Caco-2 (cell line): ENCODE measurements at regions not wholly inside any gene's neighbourhood (a gene's known extent, or its start where the extent isn't known, plus 50 kb on each side); places are given as distances from the start of the nearest gene placed in this dataset.

Experiments used
- BruUV-seq: library from RNA; stranded (reverse); fragments of 400-500 nt; replicated peaks from 2 replicates; lab custom pipeline; 2021; lab: Mats Ljungman, UMichigan
- CTCF ChIA-PET: fragments of 300-600 bp; sonication (Branson Sonifier 250); formaldehyde crosslinking; loops from one replicate; lab custom pipeline; 2022; ENCODE audit warnings: antibody characterized with exemption; lab: Charles Lee
- POLR2A ChIA-PET: fragments of 300-600 bp; sonication (Branson Sonifier 250); formaldehyde crosslinking; loops from one replicate; lab custom pipeline; 2022; ENCODE audit warnings: antibody characterized with exemption; lab: Charles Lee
- DNase-seq, 2 experiments: peaks; one replicate each; pipeline versions ENCODE4 v3.0.0 to v3.0.0-alpha.2; 2020 to 2022
- H3K27me3 ChIP-seq: replicated peaks from 2 replicates; pipeline ENCODE4 v1.6.0; 2011; ENCODE audit warnings: low read length; ENCODE audit not compliant: control insufficient read depth, insufficient read depth
- H3K36me3 ChIP-seq: 2 replicates; pipeline ENCODE4 v1.5.1; 2011; ENCODE audit warnings: low read length; ENCODE audit not compliant: control insufficient read depth, insufficient read depth
- H3K4me1 ChIP-seq: fragments of 250-450 bp; sonication (Bioruptor Pico); 2 replicates; pipeline ENCODE4 v1.5.1; 2020; ENCODE audit warnings: mild to moderate bottlenecking
- H3K4me3 ChIP-seq: 2 replicates; pipeline ENCODE4 v1.5.1; 2011; ENCODE audit warnings: low read depth, mild to moderate bottlenecking, control low read depth, low read length
- H3K9me3 ChIP-seq: fragments of 250-450 bp; sonication (Bioruptor Pico); 2 replicates; pipeline ENCODE4 v1.5.1; 2020; ENCODE audit warnings: mild to moderate bottlenecking, moderate library complexity
- H3K27ac Mint-ChIP-seq: one replicate; pipeline ENCODE4 v1.8.0; 2022; ENCODE audit warnings: mixed read lengths; ENCODE audit not compliant: unreplicated experiment
- H3K27me3 Mint-ChIP-seq: one replicate; pipeline ENCODE4 v1.8.0; 2022; ENCODE audit warnings: mixed read lengths; ENCODE audit not compliant: insufficient read depth, unreplicated experiment
- H3K36me3 Mint-ChIP-seq: one replicate; pipeline ENCODE4 v1.8.0; 2022; ENCODE audit warnings: mild to moderate bottlenecking, mixed read lengths; ENCODE audit not compliant: insufficient read depth, unreplicated experiment
- H3K4me1 Mint-ChIP-seq: one replicate; pipeline ENCODE4 v1.8.0; 2022; ENCODE audit warnings: low read depth, mixed read lengths; ENCODE audit not compliant: unreplicated experiment
- H3K4me3 Mint-ChIP-seq: one replicate; pipeline ENCODE4 v1.8.0; 2022; ENCODE audit warnings: mild to moderate bottlenecking, moderate library complexity, mixed read lengths; ENCODE audit not compliant: unreplicated experiment
- H3K9me3 Mint-ChIP-seq: one replicate; pipeline ENCODE4 v1.8.0; 2022; ENCODE audit warnings: mixed read lengths; ENCODE audit not compliant: unreplicated experiment
- CTCF ChIP-seq, 2 experiments: fragments of 200-600 bp in 1 of 2; IDR thresholded peaks; 1 replicate in 1 of 2; 2 replicates in 1 of 2; pipeline versions ENCODE4 v1.5.1 to v1.8.0; 2011 to 2022; ENCODE audit warnings: antibody characterized with exemption in 1 of 2, control low read depth in 1 of 2, inconsistent platforms in 1 of 2, low read depth in 1 of 2, low read length in 1 of 2, mild to moderate bottlenecking in 1 of 2, moderate library complexity in 1 of 2; ENCODE audit not compliant: insufficient read depth in 1 of 2, severe bottlenecking in 1 of 2, unreplicated experiment in 1 of 2
- intact Hi-C: fragments of 100-400 bp; cut with micrococcal nuclease; formaldehyde crosslinking; loops from one replicate; pipeline ENCODE4 v1.10.0; 2022; ENCODE audit not compliant: unreplicated experiment

- no TSS peak for BruUV-seq
- POLR2A ChIA-PET, result no interaction called here
- intact Hi-C loops, result no loop called here
- DNase-seq, result no peak
- Histone ChIP-seq H3K4me3 (no peak overlapping the region), H3K9me3 (no peaks in the 10 kb centered on the region), H3K27me3 (no peaks in the 10 kb centered on the region), H3K36me3 (no peaks in the 10 kb centered on the region), H3K4me1 (no peaks in the 10 kb centered on the region)
- no peaks in the 10 kb centered on the region for H3K4me1 Mint-ChIP-seq
- no peaks in the 10 kb centered on the region for H3K36me3 Mint-ChIP-seq
- no peak overlapping the region for H3K4me3 Mint-ChIP-seq
- H3K27me3 Mint-ChIP-seq, result peaks cover 8% of the 10 kb centered on the region
- TF ChIP-seq CTCF (IDR thresholded peaks at IDR 0.05; ENCODE audit: insufficient read depth in 1 of 2, low read depth in 1 of 2, low read length in 1 of 2, severe bottlenecking in 1 of 2, unreplicated experiment in 1 of 2), result no peak
- H3K9me3 Mint-ChIP-seq, result no peaks in the 10 kb centered on the region
- no peak overlapping the region for H3K27ac Mint-ChIP-seq
- CTCF ChIA-PET, result no interaction called here
Observed at GRCh38 chr7:19290968-19291367, 145.7 kb upstream of the FERD3L start.

GRCh38 chr7:19290066-19290465 lies 144.8 kb upstream of the FERD3L start:
- DNase-seq, result no peak
- Histone ChIP-seq H3K9me3 (no peaks in the 10 kb centered on the region), H3K4me1 (no peaks in the 10 kb centered on the region), H3K36me3 (no peaks in the 10 kb centered on the region), H3K27me3 (no peaks in the 10 kb centered on the region), H3K4me3 (no peak overlapping the region)
- Mint-ChIP-seq H3K27me3 (peaks cover 8% of the 10 kb centered on the region), H3K4me1 (no peaks in the 10 kb centered on the region), H3K27ac (no peak overlapping the region), H3K4me3 (no peak overlapping the region), H3K9me3 (no peaks in the 10 kb centered on the region), H3K36me3 (no peaks in the 10 kb centered on the region)
- ChIA-PET POLR2A (no interaction called here), CTCF (no interaction called here)
- no peak for TF ChIP-seq CTCF (IDR thresholded peaks at IDR 0.05; ENCODE audit: insufficient read depth in 1 of 2, low read depth in 1 of 2, low read length in 1 of 2, severe bottlenecking in 1 of 2, unreplicated experiment in 1 of 2)
- BruUV-seq, result no TSS peak
- intact Hi-C loops, result no loop called here

- Histone ChIP-seq H3K4me3 (no peak overlapping the region), H3K27me3 (no peaks in the 10 kb centered on the region), H3K4me1 (no peaks in the 10 kb centered on the region), H3K9me3 (no peaks in the 10 kb centered on the region), H3K36me3 (no peaks in the 10 kb centered on the region)
- no peak for DNase-seq
- no TSS peak for BruUV-seq
- CTCF ChIA-PET, result no interaction called here
- intact Hi-C loops, result no loop called here
- H3K4me3 Mint-ChIP-seq, result no peak overlapping the region
- H3K9me3 Mint-ChIP-seq, result no peaks in the 10 kb centered on the region
- no peaks in the 10 kb centered on the region for H3K36me3 Mint-ChIP-seq
- H3K4me1 Mint-ChIP-seq, result no peaks in the 10 kb centered on the region
- no peak overlapping the region for H3K27ac Mint-ChIP-seq
- POLR2A ChIA-PET, result no interaction called here
- no peaks in the 10 kb centered on the region for H3K27me3 Mint-ChIP-seq
- no peak for TF ChIP-seq CTCF (IDR thresholded peaks at IDR 0.05; ENCODE audit: insufficient read depth in 1 of 2, low read depth in 1 of 2, low read length in 1 of 2, severe bottlenecking in 1 of 2, unreplicated experiment in 1 of 2)
Observed at GRCh38 chr7:19284596-19285300, 139.5 kb upstream of the FERD3L start.
